C4-2B (cell line): ENCODE measurements at regions not wholly inside any gene's neighbourhood (a gene's known extent, or its start where the extent isn't known, plus 50 kb on each side); places are given as distances from the start of the nearest gene placed in this dataset.

Experiments used
- ZFX ChIP-seq: fragments of 450-650 bp; IDR thresholded peaks from 2 replicates; pipeline ENCODE4 v1.6.1; 2017
- TF ChIP-seq, protein P1 (sequence below): fragments of 450-650 bp; conservative IDR thresholded peaks from 2 replicates; pipeline ENCODE4 v1.5.1; 2017; ENCODE audit warnings: mild to moderate bottlenecking

DNA sequence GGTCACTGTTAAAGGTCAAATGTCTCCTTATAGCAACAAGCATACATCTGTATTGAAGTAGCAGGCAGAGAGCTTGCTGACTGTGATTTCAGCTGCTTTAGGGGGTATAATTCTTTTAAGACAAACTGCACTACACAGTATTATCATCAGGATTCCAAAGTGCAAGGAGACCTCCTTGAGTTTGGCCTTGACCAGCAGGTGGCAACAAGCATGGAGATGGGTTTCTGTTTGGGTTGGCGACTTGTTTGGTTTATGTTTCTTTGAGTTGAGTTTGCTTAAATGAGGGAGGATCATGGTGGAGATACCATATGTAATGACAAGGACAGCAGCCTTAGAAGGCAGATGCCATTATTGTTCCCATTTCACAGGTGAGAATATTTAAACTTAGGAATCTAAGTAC, 681.0 kb upstream of the ID2 start:
- TF ChIP-seq, protein P1, sequence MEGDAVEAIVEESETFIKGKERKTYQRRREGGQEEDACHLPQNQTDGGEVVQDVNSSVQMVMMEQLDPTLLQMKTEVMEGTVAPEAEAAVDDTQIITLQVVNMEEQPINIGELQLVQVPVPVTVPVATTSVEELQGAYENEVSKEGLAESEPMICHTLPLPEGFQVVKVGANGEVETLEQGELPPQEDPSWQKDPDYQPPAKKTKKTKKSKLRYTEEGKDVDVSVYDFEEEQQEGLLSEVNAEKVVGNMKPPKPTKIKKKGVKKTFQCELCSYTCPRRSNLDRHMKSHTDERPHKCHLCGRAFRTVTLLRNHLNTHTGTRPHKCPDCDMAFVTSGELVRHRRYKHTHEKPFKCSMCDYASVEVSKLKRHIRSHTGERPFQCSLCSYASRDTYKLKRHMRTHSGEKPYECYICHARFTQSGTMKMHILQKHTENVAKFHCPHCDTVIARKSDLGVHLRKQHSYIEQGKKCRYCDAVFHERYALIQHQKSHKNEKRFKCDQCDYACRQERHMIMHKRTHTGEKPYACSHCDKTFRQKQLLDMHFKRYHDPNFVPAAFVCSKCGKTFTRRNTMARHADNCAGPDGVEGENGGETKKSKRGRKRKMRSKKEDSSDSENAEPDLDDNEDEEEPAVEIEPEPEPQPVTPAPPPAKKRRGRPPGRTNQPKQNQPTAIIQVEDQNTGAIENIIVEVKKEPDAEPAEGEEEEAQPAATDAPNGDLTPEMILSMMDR, result peak; percentile 43
- TF ChIP-seq ZFX, result no peak
